NCI-H1694 treated with DMSO at 0.1 percent for 48 hours (cell line): ENCODE measurements at regions not wholly inside any gene's neighbourhood (a gene's known extent, or its start where the extent isn't known, plus 50 kb on each side); places are given as distances from the start of the nearest gene placed in this dataset.

Source experiments
- DNase-seq: peaks from one replicate; lab custom pipeline; 2025; lab: John Stamatoyannopoulos, UW

- DNase-seq, result no peak
Observed at GRCh38 chr1:30331415-30332065, 391.8 kb downstream of the MATN1 start.

- DNase-seq, result no peak
Observed at GRCh38 chr1:30330644-30331043, 392.7 kb downstream of the MATN1 start.

- no peak for DNase-seq
Observed at GRCh38 chr1:30329802-30330557, 393.4 kb downstream of the MATN1 start.

GRCh38 chr1:30329263-30329753 is 394.1 kb downstream of the MATN1 start:
- DNase-seq, result no peak

- no peak for DNase-seq
Observed at GRCh38 chr1:30328401-30329262, 394.8 kb downstream of the MATN1 start.

GRCh38 chr1:30328100-30328370 is 395.4 kb downstream of the MATN1 start:
- DNase-seq, result no peak

- no peak for DNase-seq
Observed at GRCh38 chr1:30327370-30328099, 395.9 kb downstream of the MATN1 start.

GRCh38 chr1:30325999-30326398 is 397.4 kb downstream of the MATN1 start:
- DNase-seq, result no peak

GRCh38 chr1:30325085-30325935 is 398.1 kb downstream of the MATN1 start:
- no peak for DNase-seq

- DNase-seq, result no peak
Observed at GRCh38 chr1:30324251-30325084, 398.9 kb downstream of the MATN1 start.

- DNase-seq, result no peak
Observed at GRCh38 chr1:30323841-30324240, 399.5 kb downstream of the MATN1 start.

- DNase-seq, result no peak
Observed at GRCh38 chr1:30323352-30323751, 400.0 kb downstream of the MATN1 start.

- no peak for DNase-seq
Observed at GRCh38 chr1:30322859-30323257, 400.5 kb downstream of the MATN1 start.

GRCh38 chr1:30321996-30322858 is 401.2 kb downstream of the MATN1 start:
- no peak for DNase-seq

- peak; percentile 78 for DNase-seq
Observed at GRCh38 chr1:30321246-30321910, 402.0 kb downstream of the MATN1 start.

GRCh38 chr1:30320581-30320890 is 402.8 kb downstream of the MATN1 start:
- DNase-seq, result no peak

GRCh38 chr1:30319765-30320580 is 403.4 kb downstream of the MATN1 start:
- DNase-seq, result no peak
